ENCODE measurements at regions not wholly inside any gene's neighbourhood (a gene's known extent, or its start where the extent isn't known, plus 50 kb on each side); places are given as distances from the start of the nearest gene placed in this dataset.

DNA sequence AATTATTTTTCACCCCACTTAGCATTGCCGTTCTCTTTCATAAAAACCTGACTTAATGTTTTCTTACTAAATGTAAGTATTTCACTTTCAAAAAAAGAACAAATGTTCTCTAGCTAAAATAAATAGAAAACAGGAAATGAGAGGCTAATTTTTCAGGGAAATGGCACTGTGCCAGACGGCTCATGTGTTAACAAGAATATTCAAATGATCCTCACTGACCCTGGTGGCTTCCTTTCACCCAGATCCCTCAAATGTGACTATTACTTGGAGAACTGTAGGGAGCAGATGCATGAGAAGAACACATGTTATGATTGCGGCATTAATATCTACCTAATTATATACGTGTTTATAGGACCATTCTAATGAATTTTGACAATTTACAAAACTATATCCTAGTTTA, 827.7 kb downstream of the SOCS6 start:
- no peaks in the 10 kb centered on the region for H3K79me2 ChIP-seq (ENCODE audit: insufficient read depth, low read length)
- H3K27ac ChIP-seq (ENCODE audit: extremely low read length, insufficient read depth, low read length): no peak overlapping the region
- intact Hi-C loops (cut with micrococcal nuclease; ENCODE audit: unreplicated experiment) (no loop called here), in situ Hi-C loops (cut with HindIII; ENCODE audit: extremely low pct_ligation_motif_present, low pct_unique_long_range_greater_than_20kb) (no loop called here)
- H3K36me3 ChIP-seq (replicated peaks in 1 of 2; ENCODE audit: control insufficient read depth in 1 of 2, insufficient read depth in 2 of 2, low read length in 2 of 2): no peaks in the 10 kb centered on the region
- no TSS peak for BruUV-seq (replicated peaks)
- no peak overlapping the region for H3K9ac ChIP-seq (ENCODE audit: insufficient read depth, low read depth, low read length)
- H3K27me3 ChIP-seq (ENCODE audit: control insufficient read depth in 1 of 2, insufficient read depth in 2 of 2, low read length in 2 of 2): no peaks in the 10 kb centered on the region; a peak in 1 of 5 replicates
- no peaks in the 10 kb centered on the region for H3K4me1 ChIP-seq (ENCODE audit: insufficient read depth, low read length)
- H3K4me3 ChIP-seq (replicated peaks in 1 of 3; ENCODE audit: insufficient read depth in 1 of 3, low read depth in 2 of 3, low read length in 3 of 3): no peak overlapping the region
- H4K20me1 ChIP-seq (ENCODE audit: insufficient read depth, low read length): no peaks in the 10 kb centered on the region
- no peaks in the 10 kb centered on the region for H3K9me3 ChIP-seq (ENCODE audit: low read length)
- 28% methylated on average over 4 of the region's 4 CpGs for WGBS (ENCODE audit: low lambda C conversion rate)
- TF ChIP-seq CENPT (CRISPR knock-in tag; IDR thresholded peaks at IDR 0.05; ENCODE audit: low read depth) (no peak), NAIF1 (CRISPR knock-in tag; IDR thresholded peaks at IDR 0.05; ENCODE audit: borderline replicate concordance) (no peak), ZNF879 (CRISPR knock-in tag; IDR thresholded peaks at IDR 0.05) (no peak), CBX5 (CRISPR knock-in tag; IDR thresholded peaks at IDR 0.05; ENCODE audit: borderline replicate concordance) (no peak), ZNF614 (CRISPR knock-in tag; IDR thresholded peaks at IDR 0.05; ENCODE audit: borderline replicate concordance) (no peak), MLXIP (CRISPR knock-in tag; IDR thresholded peaks at IDR 0.05; ENCODE audit: borderline replicate concordance) (no peak), ZNF558 (CRISPR knock-in tag; IDR thresholded peaks at IDR 0.05; ENCODE audit: borderline replicate concordance) (no peak), ZNF496 (CRISPR knock-in tag; IDR thresholded peaks at IDR 0.05; ENCODE audit: insufficient replicate concordance) (no peak), ZNF674 (CRISPR knock-in tag; IDR thresholded peaks at IDR 0.05; ENCODE audit: low read depth) (no peak), FOXK1 (CRISPR knock-in tag; IDR thresholded peaks at IDR 0.05; ENCODE audit: borderline replicate concordance, low read depth) (no peak)
- TF ChIP-seq, protein P1, sequence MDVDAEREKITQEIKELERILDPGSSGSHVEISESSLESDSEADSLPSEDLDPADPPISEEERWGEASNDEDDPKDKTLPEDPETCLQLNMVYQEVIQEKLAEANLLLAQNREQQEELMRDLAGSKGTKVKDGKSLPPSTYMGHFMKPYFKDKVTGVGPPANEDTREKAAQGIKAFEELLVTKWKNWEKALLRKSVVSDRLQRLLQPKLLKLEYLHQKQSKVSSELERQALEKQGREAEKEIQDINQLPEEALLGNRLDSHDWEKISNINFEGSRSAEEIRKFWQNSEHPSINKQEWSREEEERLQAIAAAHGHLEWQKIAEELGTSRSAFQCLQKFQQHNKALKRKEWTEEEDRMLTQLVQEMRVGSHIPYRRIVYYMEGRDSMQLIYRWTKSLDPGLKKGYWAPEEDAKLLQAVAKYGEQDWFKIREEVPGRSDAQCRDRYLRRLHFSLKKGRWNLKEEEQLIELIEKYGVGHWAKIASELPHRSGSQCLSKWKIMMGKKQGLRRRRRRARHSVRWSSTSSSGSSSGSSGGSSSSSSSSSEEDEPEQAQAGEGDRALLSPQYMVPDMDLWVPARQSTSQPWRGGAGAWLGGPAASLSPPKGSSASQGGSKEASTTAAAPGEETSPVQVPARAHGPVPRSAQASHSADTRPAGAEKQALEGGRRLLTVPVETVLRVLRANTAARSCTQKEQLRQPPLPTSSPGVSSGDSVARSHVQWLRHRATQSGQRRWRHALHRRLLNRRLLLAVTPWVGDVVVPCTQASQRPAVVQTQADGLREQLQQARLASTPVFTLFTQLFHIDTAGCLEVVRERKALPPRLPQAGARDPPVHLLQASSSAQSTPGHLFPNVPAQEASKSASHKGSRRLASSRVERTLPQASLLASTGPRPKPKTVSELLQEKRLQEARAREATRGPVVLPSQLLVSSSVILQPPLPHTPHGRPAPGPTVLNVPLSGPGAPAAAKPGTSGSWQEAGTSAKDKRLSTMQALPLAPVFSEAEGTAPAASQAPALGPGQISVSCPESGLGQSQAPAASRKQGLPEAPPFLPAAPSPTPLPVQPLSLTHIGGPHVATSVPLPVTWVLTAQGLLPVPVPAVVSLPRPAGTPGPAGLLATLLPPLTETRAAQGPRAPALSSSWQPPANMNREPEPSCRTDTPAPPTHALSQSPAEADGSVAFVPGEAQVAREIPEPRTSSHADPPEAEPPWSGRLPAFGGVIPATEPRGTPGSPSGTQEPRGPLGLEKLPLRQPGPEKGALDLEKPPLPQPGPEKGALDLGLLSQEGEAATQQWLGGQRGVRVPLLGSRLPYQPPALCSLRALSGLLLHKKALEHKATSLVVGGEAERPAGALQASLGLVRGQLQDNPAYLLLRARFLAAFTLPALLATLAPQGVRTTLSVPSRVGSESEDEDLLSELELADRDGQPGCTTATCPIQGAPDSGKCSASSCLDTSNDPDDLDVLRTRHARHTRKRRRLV (CRISPR knock-in tag; IDR thresholded peaks at IDR 0.05): no peak
- TF ChIP-seq, protein P2, sequence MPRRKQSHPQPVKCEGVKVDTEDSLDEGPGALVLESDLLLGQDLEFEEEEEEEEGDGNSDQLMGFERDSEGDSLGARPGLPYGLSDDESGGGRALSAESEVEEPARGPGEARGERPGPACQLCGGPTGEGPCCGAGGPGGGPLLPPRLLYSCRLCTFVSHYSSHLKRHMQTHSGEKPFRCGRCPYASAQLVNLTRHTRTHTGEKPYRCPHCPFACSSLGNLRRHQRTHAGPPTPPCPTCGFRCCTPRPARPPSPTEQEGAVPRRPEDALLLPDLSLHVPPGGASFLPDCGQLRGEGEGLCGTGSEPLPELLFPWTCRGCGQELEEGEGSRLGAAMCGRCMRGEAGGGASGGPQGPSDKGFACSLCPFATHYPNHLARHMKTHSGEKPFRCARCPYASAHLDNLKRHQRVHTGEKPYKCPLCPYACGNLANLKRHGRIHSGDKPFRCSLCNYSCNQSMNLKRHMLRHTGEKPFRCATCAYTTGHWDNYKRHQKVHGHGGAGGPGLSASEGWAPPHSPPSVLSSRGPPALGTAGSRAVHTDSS (CRISPR knock-in tag; conservative IDR thresholded peaks at IDR 0.05): no peak
- no peak for FAIRE-seq
- H3K4me2 ChIP-seq (ENCODE audit: low read depth, low read length): no peak overlapping the region
- ATAC-seq: no peak
- POLR2A ChIA-PET: no interaction called here
- H2AFZ ChIP-seq (ENCODE audit: low read length): no peak overlapping the region
- CTCF ChIA-PET (ENCODE audit: low intra/inter-chr PET ratio, low total read pairs): no interaction called here
- DNase-seq (ENCODE audit: low spot score): no peak

Data from HepG2 (cell line).